IMR-90 (cell line): ENCODE measurements at regions not wholly inside any gene's neighbourhood (a gene's known extent, or its start where the extent isn't known, plus 50 kb on each side); places are given as distances from the start of the nearest gene placed in this dataset.

Experiments
- BHLHE40 ChIP-seq: fragments of 150-350 bp; IDR thresholded peaks from 2 replicates; pipeline ENCODE4 v1.6.1; 2016; ENCODE audit warnings: mild to moderate bottlenecking, low read depth, low read length
- CTCF ChIP-seq: conservative IDR thresholded peaks from 2 replicates; pipeline ENCODE4 v1.5.1; 2012; ENCODE audit warnings: mild to moderate bottlenecking, low read depth, low read length, improper control_type of control experiment
- ELK1 ChIP-seq: fragments of 150-350 bp; IDR thresholded peaks from 2 replicates; pipeline ENCODE4 v1.6.1; 2016; ENCODE audit warnings: low read depth, mild to moderate bottlenecking, low read length, moderate library complexity, borderline replicate concordance
- POLR2A ChIP-seq: IDR thresholded peaks from 2 replicates; pipeline ENCODE4 v1.6.1; 2012; ENCODE audit warnings: mild to moderate bottlenecking, low read depth, low read length
- RCOR1 ChIP-seq: IDR thresholded peaks from 2 replicates; pipeline ENCODE4 v1.6.1; 2012; ENCODE audit warnings: mild to moderate bottlenecking, low read length, improper control_type of control experiment; ENCODE audit not compliant: insufficient replicate concordance
- RFX5 ChIP-seq: IDR thresholded peaks from 2 replicates; pipeline ENCODE4 v1.8.0; 2012; ENCODE audit warnings: low read depth, mild to moderate bottlenecking, low read length, moderate library complexity
- SMC3 ChIP-seq: fragments of 150-350 bp; IDR thresholded peaks from 2 replicates; pipeline ENCODE4 v1.6.1; 2016; ENCODE audit warnings: low read depth, mild to moderate bottlenecking, antibody characterized with exemption, low read length, moderate library complexity

- TF ChIP-seq CTCF (no peak), POLR2A (no peak), BHLHE40 (no peak), RFX5 (no peak), RCOR1 (no peak), ELK1 (no peak), SMC3 (no peak)
These were observed 615.4 kb downstream of the RWDD3 start for GRCh38 chr1:95849439-95849838.
